ACC112 (cell line): ENCODE measurements at regions not wholly inside any gene's neighbourhood (a gene's known extent, or its start where the extent isn't known, plus 50 kb on each side); places are given as distances from the start of the nearest gene placed in this dataset.

Source experiments
- H2AFZ ChIP-seq: fragments of 200-600 bp; sonication (generic); one replicate; pipeline ENCODE4 v1.6.0; 2017; ENCODE audit warnings: antibody characterized with exemption, low read length; ENCODE audit not compliant: unreplicated experiment
- H3K27ac ChIP-seq: fragments of 200-600 bp; sonication (generic); 2 replicates; pipeline ENCODE4 v1.5.1; 2014; ENCODE audit warnings: low read depth, mild to moderate bottlenecking, antibody characterized with exemption, low read length, moderate library complexity
- H3K27me3 ChIP-seq: fragments of 200-600 bp; sonication (generic); 2 replicates; pipeline ENCODE4 v1.6.1; 2014; ENCODE audit warnings: mild to moderate bottlenecking, antibody characterized with exemption, low read length, moderate library complexity, mixed read lengths; ENCODE audit not compliant: insufficient read depth
- H3K36me3 ChIP-seq: fragments of 200-600 bp; sonication (generic); 2 replicates; pipeline ENCODE4 v1.6.1; 2016; ENCODE audit warnings: mild to moderate bottlenecking, antibody characterized with exemption, low read length, moderate library complexity, mixed read lengths; ENCODE audit not compliant: insufficient read depth
- H3K4me1 ChIP-seq: fragments of 200-600 bp; sonication (generic); one replicate; pipeline ENCODE4 v1.6.1; 2016; ENCODE audit warnings: low read length, mixed read lengths; ENCODE audit not compliant: insufficient read depth, unreplicated experiment, control insufficient read depth
- H3K4me3 ChIP-seq: fragments of 200-600 bp; sonication (generic); 2 replicates; pipeline ENCODE4 v1.5.1; 2014; ENCODE audit warnings: mild to moderate bottlenecking, low read depth, low read length
- H3K79me2 ChIP-seq: fragments of 200-600 bp; sonication (generic); one replicate; pipeline ENCODE4 v1.6.0; 2016; ENCODE audit warnings: low read length; ENCODE audit not compliant: control insufficient read depth, unreplicated experiment, insufficient read depth

DNA sequence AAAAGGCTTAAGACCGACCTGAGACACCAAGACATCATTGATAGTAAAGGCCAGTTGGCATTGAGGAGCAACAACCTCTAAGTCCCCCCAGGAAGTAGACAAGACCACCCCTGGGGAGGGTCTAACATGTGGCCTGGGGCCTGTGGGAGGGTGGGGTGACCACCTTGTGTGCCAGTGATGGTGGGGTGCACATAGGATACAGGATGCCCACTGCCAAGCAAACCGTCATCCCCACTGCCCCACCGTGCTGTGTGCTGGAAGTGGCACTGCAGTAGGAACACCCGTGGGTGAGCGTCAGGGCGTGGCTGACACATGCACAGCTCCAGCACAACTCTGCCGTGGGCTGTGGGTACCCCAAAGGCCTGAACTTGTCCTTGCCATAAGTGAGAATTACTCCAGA, 84.3 kb upstream of the LGALSL start:
- Histone ChIP-seq H3K4me1 (no peaks in the 10 kb centered on the region), H3K4me3 (no peak overlapping the region), H3K79me2 (no peaks in the 10 kb centered on the region), H3K27ac (no peak overlapping the region), H2AFZ (no peak overlapping the region), H3K27me3 (peaks cover 28% of the 10 kb centered on the region), H3K36me3 (no peaks in the 10 kb centered on the region)

DNA sequence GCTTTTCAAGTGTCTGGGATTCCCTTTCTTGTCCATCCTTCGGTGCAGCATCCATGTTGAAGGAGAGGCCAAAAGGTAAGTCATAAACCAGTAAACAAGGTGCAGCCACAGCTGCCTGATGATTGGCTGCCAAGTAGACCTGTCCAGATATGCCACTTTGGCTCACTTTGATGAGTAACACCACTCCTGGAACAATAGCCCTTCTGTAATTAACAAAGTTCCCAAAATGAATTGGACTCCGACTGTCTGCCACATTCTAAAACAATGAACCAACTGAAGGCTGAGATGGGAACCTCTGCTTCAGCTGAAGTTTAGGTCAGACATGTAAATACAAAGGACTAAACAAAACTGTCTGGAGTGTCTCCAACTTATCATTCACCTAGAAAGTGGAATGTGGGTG, 82.2 kb upstream of the LGALSL start:
- H2AFZ ChIP-seq: no peak overlapping the region
- H3K79me2 ChIP-seq: no peaks in the 10 kb centered on the region

DNA sequence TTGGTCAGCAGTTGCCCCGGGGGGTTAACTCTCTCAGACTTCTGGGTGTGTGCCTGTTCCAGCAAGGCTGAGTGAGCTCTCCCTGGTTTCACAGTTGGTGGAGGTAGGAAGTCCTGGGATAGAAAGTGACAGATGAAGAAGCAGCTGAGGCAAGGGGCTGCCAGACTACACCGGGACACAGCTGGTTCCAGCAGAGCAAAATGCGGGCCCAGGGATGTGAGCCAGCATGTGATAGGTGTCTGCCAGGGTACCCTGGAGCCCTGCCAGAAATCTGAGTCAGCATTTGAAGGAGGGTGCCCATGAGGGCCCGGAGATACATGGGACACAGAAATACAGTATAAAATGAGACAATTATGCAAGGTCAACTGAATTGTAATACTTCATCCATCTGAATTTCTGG, 79.3 kb upstream of the LGALSL start:
- Histone ChIP-seq H3K36me3 (no peaks in the 10 kb centered on the region), H3K79me2 (no peaks in the 10 kb centered on the region), H3K27me3 (peaks cover 13% of the 10 kb centered on the region)

More for the DNA sequence above, 82.2 kb upstream of the LGALSL start:
- peaks cover 20% of the 10 kb centered on the region for H3K27me3 ChIP-seq
- H3K27ac ChIP-seq: no peak overlapping the region
- no peaks in the 10 kb centered on the region for H3K36me3 ChIP-seq
- no peaks in the 10 kb centered on the region for H3K4me1 ChIP-seq
- H3K4me3 ChIP-seq: no peak overlapping the region

DNA sequence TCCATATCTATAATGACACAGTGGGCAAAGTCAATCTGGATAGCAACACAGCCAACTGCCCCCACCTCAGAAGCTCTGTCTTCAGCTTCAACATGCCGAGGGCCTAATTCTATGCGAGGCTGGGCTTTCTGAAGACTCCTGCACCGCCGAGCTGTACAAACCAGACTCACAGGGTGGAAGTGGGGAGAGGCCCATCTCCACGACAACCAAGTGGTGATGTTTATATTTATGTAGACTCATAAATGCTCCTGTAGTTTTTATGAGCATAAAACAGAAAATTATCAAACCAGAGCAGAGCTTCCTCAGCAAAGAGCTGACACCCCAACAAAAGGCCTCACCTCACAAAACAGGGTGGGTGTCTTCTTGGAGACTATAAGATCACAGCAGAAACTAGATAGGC, 77.0 kb upstream of the LGALSL start:
- Histone ChIP-seq H3K36me3 (no peaks in the 10 kb centered on the region), H2AFZ (no peak overlapping the region), H3K27ac (no peak overlapping the region), H3K4me3 (no peak overlapping the region), H3K79me2 (no peaks in the 10 kb centered on the region), H3K27me3 (peaks cover 30% of the 10 kb centered on the region), H3K4me1 (no peaks in the 10 kb centered on the region)

More for the DNA sequence above, 79.3 kb upstream of the LGALSL start:
- Histone ChIP-seq H3K4me3 (no peak overlapping the region), H2AFZ (no peak overlapping the region), H3K4me1 (no peaks in the 10 kb centered on the region), H3K27ac (no peak overlapping the region)

DNA sequence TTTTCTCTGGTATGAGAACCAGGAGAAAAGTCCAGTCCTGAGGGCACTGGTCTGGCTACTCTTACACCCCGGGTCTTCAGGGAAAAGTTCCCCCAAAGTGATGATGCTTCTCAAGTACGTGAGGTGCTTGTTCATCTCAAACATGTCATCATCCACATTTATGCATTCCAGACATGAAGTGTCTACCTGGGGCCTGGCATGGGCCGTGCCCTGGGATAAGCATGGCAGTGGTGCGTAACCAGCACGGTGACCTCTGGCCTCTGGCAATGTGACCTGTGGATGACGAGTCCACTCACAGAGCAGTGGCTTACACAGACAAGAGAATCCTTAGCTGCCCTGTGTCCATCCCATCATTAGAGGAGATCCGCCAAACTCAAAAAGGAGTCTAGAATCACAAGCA, 74.8 kb upstream of the LGALSL start:
- Histone ChIP-seq H3K4me3 (no peak overlapping the region), H3K79me2 (no peaks in the 10 kb centered on the region), H3K27ac (no peak overlapping the region), H3K36me3 (no peaks in the 10 kb centered on the region), H3K4me1 (no peaks in the 10 kb centered on the region), H2AFZ (no peak overlapping the region), H3K27me3 (peaks cover 30% of the 10 kb centered on the region)

DNA sequence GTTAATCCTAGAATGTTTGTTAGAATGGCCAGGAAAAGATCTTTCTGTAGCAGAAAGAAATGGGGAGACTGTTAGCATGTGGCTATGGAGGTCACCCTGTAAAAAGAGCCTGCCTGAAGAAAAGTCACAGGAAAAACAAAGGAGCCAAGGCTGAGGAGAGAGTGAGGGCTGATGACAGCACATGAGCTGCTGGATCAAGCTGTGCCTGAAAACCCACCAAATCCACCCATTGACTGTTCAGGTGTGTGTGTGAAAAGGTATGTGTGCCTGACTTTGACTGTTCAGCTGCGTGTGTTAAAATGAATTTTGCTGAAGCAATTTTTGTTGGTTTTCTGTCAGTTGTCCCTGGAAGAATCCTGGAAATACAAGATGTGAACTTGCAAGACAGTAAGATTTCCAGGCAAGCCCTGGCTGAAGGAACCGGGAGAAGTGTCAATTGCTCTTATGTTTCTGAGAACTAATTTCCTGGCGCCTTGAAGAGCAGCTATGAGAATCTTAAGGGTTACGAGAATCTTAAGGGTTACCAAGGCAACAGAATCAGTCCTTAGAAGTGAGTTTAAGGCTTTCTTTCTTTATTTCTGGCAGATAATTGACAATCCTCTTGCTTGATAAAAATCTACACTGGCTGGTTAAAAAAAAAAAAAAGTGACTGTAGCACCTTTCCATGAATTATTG, 73.0 kb upstream of the LGALSL start:
- Histone ChIP-seq H3K79me2 (no peaks in the 10 kb centered on the region), H3K36me3 (no peaks in the 10 kb centered on the region), H3K27ac (no peak overlapping the region), H2AFZ (no peak overlapping the region), H3K4me3 (no peak overlapping the region), H3K27me3 (peaks cover 30% of the 10 kb centered on the region), H3K4me1 (no peaks in the 10 kb centered on the region)

DNA sequence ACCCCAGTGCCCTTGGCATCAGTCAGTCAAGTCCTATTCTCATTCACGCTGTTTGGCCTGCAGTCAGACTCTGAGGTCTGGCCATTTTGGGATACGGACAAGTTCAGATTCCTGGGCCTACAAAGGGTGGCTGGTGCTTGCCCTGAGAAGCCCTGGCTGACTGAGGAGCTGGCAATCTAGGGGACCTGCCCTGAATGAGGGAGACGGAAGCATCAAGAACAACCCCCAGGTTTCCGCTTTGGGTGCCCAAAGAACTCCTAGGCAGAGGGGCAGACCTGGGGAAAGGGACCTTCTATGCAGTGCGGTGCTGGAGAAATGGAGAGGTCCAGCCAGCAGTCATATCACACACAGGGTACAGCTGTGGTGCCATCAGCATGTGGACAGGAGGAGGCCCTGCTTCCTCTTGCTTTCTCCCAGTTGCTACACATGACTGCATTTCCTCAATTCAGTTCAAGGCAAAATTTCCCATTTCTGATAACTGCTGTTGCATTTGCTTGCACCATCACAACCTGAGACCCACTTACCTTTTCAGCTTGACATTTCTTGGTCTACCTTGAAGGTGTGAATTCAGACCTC, 70.9 kb upstream of the LGALSL start:
- Histone ChIP-seq H3K27ac (no peak overlapping the region), H3K36me3 (no peaks in the 10 kb centered on the region), H3K27me3 (peaks cover 34% of the 10 kb centered on the region), H3K4me3 (no peak overlapping the region), H2AFZ (no peak overlapping the region), H3K79me2 (no peaks in the 10 kb centered on the region), H3K4me1 (no peaks in the 10 kb centered on the region)

DNA sequence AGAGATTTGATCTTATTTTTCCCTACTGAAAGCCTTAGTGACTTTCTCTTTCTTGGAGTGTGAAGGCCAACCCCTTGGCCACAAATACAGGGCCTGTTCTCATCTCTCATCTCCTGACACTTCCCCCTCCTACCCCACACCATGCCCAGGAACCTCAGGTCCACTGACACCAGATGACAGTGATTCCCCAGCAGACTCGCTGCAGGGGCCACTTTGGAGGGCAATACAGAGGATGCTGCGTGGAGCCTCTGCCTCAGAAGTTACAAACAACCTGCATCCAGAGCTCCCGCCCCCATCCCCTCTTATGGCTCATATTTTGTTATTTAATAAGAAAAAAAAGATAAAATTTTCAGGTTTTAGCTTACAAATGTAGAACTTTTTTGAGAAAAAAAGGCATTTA, 70.1 kb upstream of the LGALSL start:
- no peak overlapping the region for H3K4me3 ChIP-seq
- no peaks in the 10 kb centered on the region for H3K36me3 ChIP-seq
- no peaks in the 10 kb centered on the region for H3K79me2 ChIP-seq
- no peaks in the 10 kb centered on the region for H3K4me1 ChIP-seq
- H3K27me3 ChIP-seq: peaks cover 35% of the 10 kb centered on the region
- no peak overlapping the region for H3K27ac ChIP-seq
- no peak overlapping the region for H2AFZ ChIP-seq

DNA sequence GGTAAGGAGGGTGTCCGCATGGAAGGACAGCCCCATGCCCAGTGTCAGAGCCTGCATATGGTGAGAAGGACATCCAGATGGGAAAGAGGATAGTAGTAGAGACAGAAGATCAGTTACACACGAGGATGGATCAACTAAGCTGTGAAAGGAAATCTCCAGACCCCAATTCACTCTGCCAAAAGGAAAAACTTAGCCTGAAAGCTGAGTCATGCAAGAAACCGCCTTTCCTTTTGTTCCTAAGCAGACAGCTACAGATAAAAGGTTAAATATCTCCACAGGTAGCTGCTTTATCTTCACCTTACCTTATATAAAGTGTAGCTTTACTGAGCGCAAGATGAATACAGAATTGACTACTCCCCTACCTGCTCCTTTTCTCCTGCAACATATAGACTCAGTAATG, 67.3 kb upstream of the LGALSL start:
- no peaks in the 10 kb centered on the region for H3K79me2 ChIP-seq
- H3K27me3 ChIP-seq: peaks cover 10% of the 10 kb centered on the region; the same call in 1 of the 2 replicates
- no peaks in the 10 kb centered on the region for H3K36me3 ChIP-seq
- no peaks in the 10 kb centered on the region for H3K4me1 ChIP-seq
- no peak overlapping the region for H2AFZ ChIP-seq
- no peak overlapping the region for H3K4me3 ChIP-seq
- H3K27ac ChIP-seq: no peak overlapping the region

DNA sequence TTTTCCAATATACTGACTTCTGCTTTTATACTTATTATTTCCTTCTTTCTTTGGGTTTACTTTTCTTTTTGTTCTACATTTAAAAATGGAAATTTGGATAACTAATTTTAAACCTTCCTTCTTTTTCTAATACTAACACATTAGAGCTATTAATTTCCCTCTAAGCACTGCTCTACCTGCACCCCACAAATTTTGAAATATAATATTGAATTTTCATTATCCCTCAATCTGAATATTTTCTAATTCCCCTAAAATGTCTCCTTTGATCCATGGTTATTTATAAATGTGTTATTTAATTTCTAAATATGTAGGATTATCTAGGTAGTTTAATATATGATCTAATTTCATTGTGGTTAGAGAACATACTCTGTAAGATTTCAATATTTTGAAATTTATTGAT, 63.4 kb upstream of the LGALSL start:
- Histone ChIP-seq H3K4me1 (no peaks in the 10 kb centered on the region), H3K27me3 (peaks cover 15% of the 10 kb centered on the region; the same call in 1 of the 2 replicates), H2AFZ (no peak overlapping the region), H3K79me2 (no peaks in the 10 kb centered on the region), H3K4me3 (no peak overlapping the region), H3K27ac (no peak overlapping the region), H3K36me3 (no peaks in the 10 kb centered on the region)

DNA sequence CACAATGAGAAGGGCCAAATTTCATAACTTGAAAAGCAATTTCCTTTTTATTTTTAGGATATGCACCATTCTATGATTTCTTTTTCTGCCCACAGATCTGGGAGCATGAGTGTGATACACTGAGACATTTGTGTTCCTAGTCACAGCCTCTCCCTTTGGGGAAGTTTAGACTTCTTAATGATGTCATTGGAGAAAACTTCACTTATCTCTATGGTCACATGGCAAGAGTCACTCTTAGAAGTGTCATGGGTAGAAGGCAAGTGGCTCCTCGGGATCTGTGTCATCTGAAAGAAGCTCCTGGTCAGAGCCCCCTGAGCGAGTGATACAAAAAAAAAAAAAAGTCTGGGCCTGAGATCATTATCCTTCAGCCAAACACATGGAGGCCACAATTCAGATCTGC, 62.5 kb upstream of the LGALSL start:
- H3K4me1 ChIP-seq: no peaks in the 10 kb centered on the region
- H3K27ac ChIP-seq: no peak overlapping the region

More for the DNA sequence above, 62.5 kb upstream of the LGALSL start:
- no peaks in the 10 kb centered on the region for H3K79me2 ChIP-seq
- no peaks in the 10 kb centered on the region for H3K36me3 ChIP-seq
- peaks cover 15% of the 10 kb centered on the region; the same call in 1 of the 2 replicates for H3K27me3 ChIP-seq
- no peak overlapping the region for H3K4me3 ChIP-seq
- H2AFZ ChIP-seq: no peak overlapping the region
